ENCODE measurements at regions not wholly inside any gene's neighbourhood (a gene's known extent, or its start where the extent isn't known, plus 50 kb on each side); places are given as distances from the start of the nearest gene placed in this dataset.

- no peaks in the 10 kb centered on the region for H3K79me2 ChIP-seq (ENCODE audit: low read length)
- no peaks in the 10 kb centered on the region for H4K20me1 ChIP-seq (ENCODE audit: insufficient read depth, low read length)
- H3K36me3 ChIP-seq (replicated peaks; ENCODE audit: low read depth, low read length): no peaks in the 10 kb centered on the region
- H2AFZ ChIP-seq (ENCODE audit: low read depth, low read length): no peak overlapping the region
- H3K4me2 ChIP-seq (ENCODE audit: low read length): no peak overlapping the region
- no peak overlapping the region for H3K27ac ChIP-seq (ENCODE audit: low read length)
- no peak overlapping the region for H3K9ac ChIP-seq (ENCODE audit: low read length)
- no peaks in the 10 kb centered on the region for H3K4me1 ChIP-seq (ENCODE audit: low read length)
- H3K9me3 ChIP-seq (ENCODE audit: insufficient read depth, low read length): peaks cover 13% of the 10 kb centered on the region
- H3K4me3 ChIP-seq (ENCODE audit: low read length): no peak overlapping the region
- H3K27me3 ChIP-seq (ENCODE audit: low read depth, low read length): no peaks in the 10 kb centered on the region
- TF ChIP-seq EZH2phosphoT487 (IDR thresholded peaks at IDR 0.05; ENCODE audit: low read depth): no peak
- TF ChIP-seq, protein P1, sequence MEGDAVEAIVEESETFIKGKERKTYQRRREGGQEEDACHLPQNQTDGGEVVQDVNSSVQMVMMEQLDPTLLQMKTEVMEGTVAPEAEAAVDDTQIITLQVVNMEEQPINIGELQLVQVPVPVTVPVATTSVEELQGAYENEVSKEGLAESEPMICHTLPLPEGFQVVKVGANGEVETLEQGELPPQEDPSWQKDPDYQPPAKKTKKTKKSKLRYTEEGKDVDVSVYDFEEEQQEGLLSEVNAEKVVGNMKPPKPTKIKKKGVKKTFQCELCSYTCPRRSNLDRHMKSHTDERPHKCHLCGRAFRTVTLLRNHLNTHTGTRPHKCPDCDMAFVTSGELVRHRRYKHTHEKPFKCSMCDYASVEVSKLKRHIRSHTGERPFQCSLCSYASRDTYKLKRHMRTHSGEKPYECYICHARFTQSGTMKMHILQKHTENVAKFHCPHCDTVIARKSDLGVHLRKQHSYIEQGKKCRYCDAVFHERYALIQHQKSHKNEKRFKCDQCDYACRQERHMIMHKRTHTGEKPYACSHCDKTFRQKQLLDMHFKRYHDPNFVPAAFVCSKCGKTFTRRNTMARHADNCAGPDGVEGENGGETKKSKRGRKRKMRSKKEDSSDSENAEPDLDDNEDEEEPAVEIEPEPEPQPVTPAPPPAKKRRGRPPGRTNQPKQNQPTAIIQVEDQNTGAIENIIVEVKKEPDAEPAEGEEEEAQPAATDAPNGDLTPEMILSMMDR (IDR thresholded peaks at IDR 0.05; ENCODE audit: low read depth, low read length): no peak
Observed at GRCh38 chr15:62218841-62219240, 53.8 kb upstream of the C2CD4B start.

- TF ChIP-seq EZH2phosphoT487 (IDR thresholded peaks at IDR 0.05; ENCODE audit: low read depth): no peak
- TF ChIP-seq, protein P1 (IDR thresholded peaks at IDR 0.05; ENCODE audit: low read depth, low read length): no peak
- no peaks in the 10 kb centered on the region for H3K79me2 ChIP-seq (ENCODE audit: low read length)
- H3K4me2 ChIP-seq (ENCODE audit: low read length): no peak overlapping the region
- no peak overlapping the region for H3K9ac ChIP-seq (ENCODE audit: low read length)
- H2AFZ ChIP-seq (ENCODE audit: low read depth, low read length): no peak overlapping the region
- H3K27me3 ChIP-seq (ENCODE audit: low read depth, low read length): no peaks in the 10 kb centered on the region
- peaks cover 13% of the 10 kb centered on the region for H3K9me3 ChIP-seq (ENCODE audit: insufficient read depth, low read length)
- H3K4me3 ChIP-seq (ENCODE audit: low read length): no peak overlapping the region
- no peaks in the 10 kb centered on the region for H4K20me1 ChIP-seq (ENCODE audit: insufficient read depth, low read length)
- H3K27ac ChIP-seq (ENCODE audit: low read length): no peak overlapping the region
- H3K36me3 ChIP-seq (replicated peaks; ENCODE audit: low read depth, low read length): no peaks in the 10 kb centered on the region
- no peaks in the 10 kb centered on the region for H3K4me1 ChIP-seq (ENCODE audit: low read length)
Observed at GRCh38 chr15:62219799-62220198, 54.7 kb upstream of the C2CD4B start.

DNA sequence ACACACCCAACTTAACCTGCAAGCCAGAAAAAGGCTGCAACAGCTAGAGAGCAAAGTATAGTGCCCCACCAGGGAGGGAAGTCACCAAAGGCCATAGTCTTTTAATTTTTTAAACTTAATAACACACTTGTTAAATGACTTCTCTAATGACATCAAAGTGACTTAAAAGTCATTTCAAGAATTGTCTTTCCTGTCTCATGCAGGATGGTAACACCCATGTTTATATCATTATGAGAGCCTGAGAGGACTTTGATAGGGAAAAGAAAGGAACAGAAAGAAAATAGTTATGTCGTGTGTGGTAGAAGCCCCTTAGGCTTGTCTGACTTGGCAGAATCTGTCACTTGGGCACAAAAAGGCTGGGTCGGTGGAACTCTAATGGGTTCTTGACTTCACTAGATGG is 57.9 kb upstream of the C2CD4B start:
- H2AFZ ChIP-seq (ENCODE audit: low read depth, low read length): no peak overlapping the region
- H3K4me1 ChIP-seq (ENCODE audit: low read length): no peaks in the 10 kb centered on the region
- H4K20me1 ChIP-seq (ENCODE audit: insufficient read depth, low read length): no peaks in the 10 kb centered on the region
- no peak overlapping the region for H3K4me2 ChIP-seq (ENCODE audit: low read length)
- H3K9ac ChIP-seq (ENCODE audit: low read length): no peak overlapping the region
- H3K27me3 ChIP-seq (ENCODE audit: low read depth, low read length): no peaks in the 10 kb centered on the region
- H3K36me3 ChIP-seq (replicated peaks; ENCODE audit: low read depth, low read length): no peaks in the 10 kb centered on the region
- no peak overlapping the region for H3K4me3 ChIP-seq (ENCODE audit: low read length)
- no peak overlapping the region for H3K27ac ChIP-seq (ENCODE audit: low read length)
- TF ChIP-seq, protein P1 (IDR thresholded peaks at IDR 0.05; ENCODE audit: low read depth, low read length): no peak
- TF ChIP-seq EZH2phosphoT487 (IDR thresholded peaks at IDR 0.05; ENCODE audit: low read depth): no peak
- no peaks in the 10 kb centered on the region for H3K79me2 ChIP-seq (ENCODE audit: low read length)
- H3K9me3 ChIP-seq (ENCODE audit: insufficient read depth, low read length): no peaks in the 10 kb centered on the region

GRCh38 chr15:62228604-62229003 is 63.5 kb upstream of the C2CD4B start:
- no peak overlapping the region for H3K27ac ChIP-seq (ENCODE audit: low read length)
- no peak overlapping the region for H3K9ac ChIP-seq (ENCODE audit: low read length)
- H4K20me1 ChIP-seq (ENCODE audit: insufficient read depth, low read length): no peaks in the 10 kb centered on the region
- 0 out of 2 replicates have a peak, but pooled peaks cover 5% of the 10 kb centered on the region for H3K9me3 ChIP-seq (ENCODE audit: insufficient read depth, low read length)
- no peaks in the 10 kb centered on the region for H3K36me3 ChIP-seq (replicated peaks; ENCODE audit: low read depth, low read length)
- no peak overlapping the region for H3K4me2 ChIP-seq (ENCODE audit: low read length)
- H2AFZ ChIP-seq (ENCODE audit: low read depth, low read length): no peak overlapping the region
- H3K4me3 ChIP-seq (ENCODE audit: low read length): no peak overlapping the region
- TF ChIP-seq, protein P1 (IDR thresholded peaks at IDR 0.05; ENCODE audit: low read depth, low read length): no peak
- no peak for TF ChIP-seq EZH2phosphoT487 (IDR thresholded peaks at IDR 0.05; ENCODE audit: low read depth)
- H3K79me2 ChIP-seq (ENCODE audit: low read length): no peaks in the 10 kb centered on the region
- H3K4me1 ChIP-seq (ENCODE audit: low read length): no peaks in the 10 kb centered on the region; the same call in 1 of the 2 replicates
- H3K27me3 ChIP-seq (ENCODE audit: low read depth, low read length): no peaks in the 10 kb centered on the region

Data from OCI-LY3 (cell line).